Glutamatergic neuron (in vitro differentiated cells): ENCODE measurements at regions not wholly inside any gene's neighbourhood (a gene's known extent, or its start where the extent isn't known, plus 50 kb on each side); places are given as distances from the start of the nearest gene placed in this dataset.

Source experiments
- DNase-seq: peaks from one replicate; pipeline ENCODE4 v3.0.0; 2022
- H3K27ac Mint-ChIP-seq: one replicate; pipeline ENCODE4 v1.8.0; 2020; ENCODE audit warnings: mild to moderate bottlenecking, mixed read lengths, inconsistent platforms; ENCODE audit not compliant: unreplicated experiment
- H3K27me3 Mint-ChIP-seq: one replicate; pipeline ENCODE4 v1.8.0; 2020; ENCODE audit warnings: mild to moderate bottlenecking, moderate library complexity, mixed read lengths, inconsistent platforms; ENCODE audit not compliant: unreplicated experiment
- H3K36me3 Mint-ChIP-seq: one replicate; pipeline ENCODE4 v1.8.0; 2020; ENCODE audit warnings: mild to moderate bottlenecking, mixed read lengths, inconsistent platforms; ENCODE audit not compliant: unreplicated experiment
- H3K4me1 Mint-ChIP-seq: one replicate; pipeline ENCODE4 v1.8.0; 2020; ENCODE audit warnings: mild to moderate bottlenecking, low read depth, mixed read lengths, inconsistent platforms; ENCODE audit not compliant: unreplicated experiment
- H3K4me3 Mint-ChIP-seq: one replicate; pipeline ENCODE4 v1.8.0; 2020; ENCODE audit warnings: mild to moderate bottlenecking, mixed read lengths, inconsistent platforms; ENCODE audit not compliant: unreplicated experiment
- H3K9me3 Mint-ChIP-seq: one replicate; pipeline ENCODE4 v1.8.0; 2020; ENCODE audit warnings: mild to moderate bottlenecking, moderate library complexity, mixed read lengths, inconsistent platforms; ENCODE audit not compliant: unreplicated experiment
- TF ChIP-seq, protein P1 (sequence below): fragments of 200-600 bp; sonication (generic); IDR thresholded peaks from one replicate; pipeline ENCODE4 v1.5.0; 2021; ENCODE audit not compliant: partially characterized antibody, unreplicated experiment

DNA sequence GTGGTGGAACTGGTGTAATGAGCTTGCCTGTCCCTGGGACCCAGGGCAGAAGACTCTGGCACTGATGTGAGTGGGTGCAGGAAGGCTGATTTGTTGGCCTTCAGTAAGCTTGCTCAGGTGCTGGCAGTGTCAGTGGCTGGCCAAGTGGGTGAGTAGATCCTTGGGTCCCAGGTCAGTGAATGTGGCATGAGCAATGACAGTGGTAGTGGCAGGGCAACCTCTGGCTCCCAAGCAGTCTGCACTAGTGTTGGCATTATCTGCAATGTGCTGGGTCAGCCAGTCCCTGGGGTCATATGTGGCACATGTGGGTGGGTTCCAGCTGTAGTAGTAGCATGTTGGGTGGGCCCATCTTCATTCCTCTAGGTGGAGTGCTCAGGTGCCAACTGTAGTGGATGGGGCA is 640.9 kb upstream of the GRM3 start:
- Mint-ChIP-seq H3K27ac (no peak overlapping the region), H3K36me3 (peaks cover 16% of the 10 kb centered on the region), H3K4me3 (no peak overlapping the region), H3K9me3 (peaks cover 3% of the 10 kb centered on the region), H3K4me1 (no peaks in the 10 kb centered on the region), H3K27me3 (peaks cover under 1% of the 10 kb centered on the region)
- TF ChIP-seq, protein P1, sequence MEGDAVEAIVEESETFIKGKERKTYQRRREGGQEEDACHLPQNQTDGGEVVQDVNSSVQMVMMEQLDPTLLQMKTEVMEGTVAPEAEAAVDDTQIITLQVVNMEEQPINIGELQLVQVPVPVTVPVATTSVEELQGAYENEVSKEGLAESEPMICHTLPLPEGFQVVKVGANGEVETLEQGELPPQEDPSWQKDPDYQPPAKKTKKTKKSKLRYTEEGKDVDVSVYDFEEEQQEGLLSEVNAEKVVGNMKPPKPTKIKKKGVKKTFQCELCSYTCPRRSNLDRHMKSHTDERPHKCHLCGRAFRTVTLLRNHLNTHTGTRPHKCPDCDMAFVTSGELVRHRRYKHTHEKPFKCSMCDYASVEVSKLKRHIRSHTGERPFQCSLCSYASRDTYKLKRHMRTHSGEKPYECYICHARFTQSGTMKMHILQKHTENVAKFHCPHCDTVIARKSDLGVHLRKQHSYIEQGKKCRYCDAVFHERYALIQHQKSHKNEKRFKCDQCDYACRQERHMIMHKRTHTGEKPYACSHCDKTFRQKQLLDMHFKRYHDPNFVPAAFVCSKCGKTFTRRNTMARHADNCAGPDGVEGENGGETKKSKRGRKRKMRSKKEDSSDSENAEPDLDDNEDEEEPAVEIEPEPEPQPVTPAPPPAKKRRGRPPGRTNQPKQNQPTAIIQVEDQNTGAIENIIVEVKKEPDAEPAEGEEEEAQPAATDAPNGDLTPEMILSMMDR: no peak
- DNase-seq: no peak

DNA sequence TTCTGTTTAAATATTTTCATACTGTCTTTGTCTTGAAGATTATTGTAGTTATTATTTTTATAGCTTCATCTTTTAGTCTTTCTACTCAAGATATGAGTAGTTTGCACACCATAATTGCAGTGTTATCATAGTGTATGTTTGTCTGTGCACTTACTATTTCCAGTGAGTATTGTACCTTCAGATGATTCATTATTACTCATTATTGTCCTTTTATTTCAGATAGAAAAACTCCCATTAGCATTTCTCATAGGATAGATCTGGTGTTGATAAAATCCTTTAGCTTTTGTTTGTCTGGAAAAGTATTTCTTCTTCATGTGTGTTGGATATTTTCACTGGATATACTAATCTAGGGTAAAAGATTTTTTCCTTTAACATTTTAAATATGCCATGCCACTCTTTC is 646.2 kb upstream of the GRM3 start:
- Mint-ChIP-seq H3K4me3 (no peak overlapping the region), H3K27me3 (peaks cover 1% of the 10 kb centered on the region), H3K36me3 (peaks cover 9% of the 10 kb centered on the region), H3K27ac (no peak overlapping the region), H3K9me3 (peaks cover 1% of the 10 kb centered on the region), H3K4me1 (no peaks in the 10 kb centered on the region)
- TF ChIP-seq, protein P1: no peak
- no peak for DNase-seq

DNA sequence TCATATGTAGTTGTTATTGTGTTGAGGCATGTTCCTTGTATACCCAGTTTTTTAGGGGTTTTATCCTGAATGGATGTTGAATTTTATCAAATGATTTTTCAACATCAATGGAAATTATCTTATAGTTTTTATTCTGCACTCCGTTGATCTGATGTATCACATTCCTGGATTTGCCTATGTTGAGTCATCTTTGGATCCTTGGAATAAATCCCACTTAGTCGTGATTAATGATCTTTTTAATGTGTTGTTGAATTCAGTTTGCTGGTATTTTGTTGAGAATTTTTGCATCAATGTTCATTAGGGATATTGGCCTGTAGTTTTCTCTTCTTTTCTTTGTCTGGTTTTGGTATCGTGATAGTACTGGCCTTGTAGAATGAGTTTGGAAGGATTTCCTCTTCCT is 648.6 kb upstream of the GRM3 start:
- H3K4me3 Mint-ChIP-seq: no peak overlapping the region
- DNase-seq: no peak
- no peak overlapping the region for H3K27ac Mint-ChIP-seq
- no peaks in the 10 kb centered on the region for H3K36me3 Mint-ChIP-seq
- TF ChIP-seq, protein P1: no peak
- H3K4me1 Mint-ChIP-seq: no peaks in the 10 kb centered on the region
- H3K27me3 Mint-ChIP-seq: peaks cover 1% of the 10 kb centered on the region
- H3K9me3 Mint-ChIP-seq: no peaks in the 10 kb centered on the region

DNA sequence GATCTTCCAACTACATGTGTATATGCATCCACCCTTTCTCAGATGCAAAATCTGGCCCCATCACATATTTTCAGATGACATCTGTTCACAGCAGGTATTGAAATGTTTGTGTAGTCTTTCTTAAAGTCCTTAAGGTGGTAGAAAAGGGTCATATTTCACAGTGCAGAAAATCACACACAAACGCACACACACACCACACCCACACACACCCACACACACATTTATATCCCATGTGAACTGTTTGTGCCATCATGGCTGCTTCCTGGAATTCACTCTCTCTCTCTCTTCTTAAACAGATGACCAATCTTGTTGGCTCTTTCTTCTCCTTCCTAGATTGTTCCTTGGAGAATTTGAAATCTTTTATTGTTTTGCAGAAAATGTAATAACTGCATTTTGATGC is 663.0 kb upstream of the GRM3 start:
- no peaks in the 10 kb centered on the region for H3K9me3 Mint-ChIP-seq
- H3K36me3 Mint-ChIP-seq: no peaks in the 10 kb centered on the region
- H3K4me1 Mint-ChIP-seq: no peaks in the 10 kb centered on the region
- no peak overlapping the region for H3K4me3 Mint-ChIP-seq
- no peak for DNase-seq
- H3K27me3 Mint-ChIP-seq: peaks cover 3% of the 10 kb centered on the region
- TF ChIP-seq, protein P1: no peak
- no peak overlapping the region for H3K27ac Mint-ChIP-seq

DNA sequence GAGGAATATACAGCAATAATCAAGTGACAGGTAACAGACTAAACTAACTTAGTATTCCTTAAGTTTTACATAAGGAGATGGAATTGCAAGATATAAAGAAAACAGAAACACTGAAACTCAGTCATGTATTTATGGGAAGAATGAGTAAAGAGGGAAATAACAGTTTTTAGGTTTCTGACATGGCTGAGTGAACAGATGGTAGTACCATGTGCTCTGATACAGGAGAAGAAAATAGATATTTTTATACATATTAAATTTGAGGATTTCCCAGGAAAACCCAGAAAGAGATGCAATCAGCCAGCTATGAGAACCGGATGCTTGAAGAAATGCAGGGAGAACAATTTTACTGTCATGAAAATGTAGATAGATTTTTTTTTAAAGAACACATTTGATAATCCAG is 669.5 kb upstream of the GRM3 start:
- Mint-ChIP-seq H3K27ac (no peak overlapping the region), H3K9me3 (no peaks in the 10 kb centered on the region), H3K4me3 (no peak overlapping the region), H3K36me3 (no peaks in the 10 kb centered on the region), H3K27me3 (no peaks in the 10 kb centered on the region), H3K4me1 (peaks cover 4% of the 10 kb centered on the region)
- TF ChIP-seq, protein P1: no peak
- no peak for DNase-seq
